Activated T-cell treated with anti-CD3 and anti-CD28 coated beads, Interleukin-2, amount 50 U/mL, for 24 hours (primary cell): ENCODE measurements at regions not wholly inside any gene's neighbourhood (a gene's known extent, or its start where the extent isn't known, plus 50 kb on each side); places are given as distances from the start of the nearest gene placed in this dataset.

Source experiments
- DNase-seq: peaks from one replicate; pipeline ENCODE4 v3.0.0-alpha.2; 2020
- H3K27ac Mint-ChIP-seq: 2 replicates; pipeline ENCODE4 v1.8.0; 2020; ENCODE audit warnings: mild to moderate bottlenecking, mixed read lengths
- H3K27me3 Mint-ChIP-seq: 2 replicates; pipeline ENCODE4 v1.8.0; 2020; ENCODE audit warnings: mixed read lengths
- H3K36me3 Mint-ChIP-seq: 2 replicates; pipeline ENCODE4 v1.8.0; 2020; ENCODE audit warnings: low read depth, mixed read lengths
- H3K4me1 Mint-ChIP-seq: 2 replicates; pipeline ENCODE4 v1.8.0; 2020; ENCODE audit warnings: low read depth, mixed read lengths
- H3K4me3 Mint-ChIP-seq: 2 replicates; pipeline ENCODE4 v1.8.0; 2020; ENCODE audit warnings: mild to moderate bottlenecking, moderate library complexity, mixed read lengths
- H3K9me3 Mint-ChIP-seq: 2 replicates; pipeline ENCODE4 v1.8.0; 2020; ENCODE audit warnings: mixed read lengths

DNA sequence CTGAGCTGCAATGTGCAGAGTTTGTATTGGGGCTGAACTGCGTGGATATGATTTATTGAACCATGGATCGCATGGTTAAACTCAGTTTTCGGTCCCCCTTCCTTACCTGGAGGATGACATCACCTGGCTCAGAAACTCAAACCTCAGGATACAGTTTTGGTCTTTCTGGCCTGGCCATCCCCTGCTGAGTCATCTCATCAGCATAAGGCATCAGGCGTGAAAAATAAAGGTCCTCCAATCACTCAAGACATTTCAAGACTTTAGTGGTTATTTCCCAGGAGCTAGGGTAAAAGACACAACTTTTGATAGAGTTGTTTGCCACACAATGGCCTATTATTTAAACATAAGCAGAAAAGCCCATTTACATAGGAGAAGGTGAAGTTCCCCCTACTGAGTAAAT, 631.1 kb upstream of the TMEM132C start:
- H3K27ac Mint-ChIP-seq: no peak overlapping the region
- DNase-seq: no peak
- no peak overlapping the region for H3K4me3 Mint-ChIP-seq
- H3K4me1 Mint-ChIP-seq: no peaks in the 10 kb centered on the region
- H3K27me3 Mint-ChIP-seq: no peaks in the 10 kb centered on the region
- no peaks in the 10 kb centered on the region for H3K36me3 Mint-ChIP-seq
- no peaks in the 10 kb centered on the region for H3K9me3 Mint-ChIP-seq

DNA sequence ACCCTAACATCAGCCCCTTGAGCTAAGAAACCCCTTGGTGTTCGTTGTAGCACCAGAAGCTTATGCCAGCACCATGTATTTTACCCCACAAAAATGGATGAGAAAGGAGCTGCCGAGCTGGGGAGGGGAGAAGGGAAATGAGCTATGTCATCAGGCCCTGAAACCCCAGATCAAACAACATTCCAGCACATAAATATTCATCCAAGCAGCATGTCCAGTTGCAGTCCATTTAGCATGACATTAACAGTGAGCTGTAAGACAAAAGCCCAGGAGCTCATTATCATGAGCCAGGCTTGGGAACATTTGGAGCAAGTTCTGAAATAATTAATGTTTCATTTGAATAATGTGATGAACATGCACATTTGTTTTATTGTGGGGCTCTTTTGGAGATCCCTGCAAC, 630.1 kb upstream of the TMEM132C start:
- H3K36me3 Mint-ChIP-seq: no peaks in the 10 kb centered on the region
- no peaks in the 10 kb centered on the region for H3K4me1 Mint-ChIP-seq
- DNase-seq: no peak
- no peak overlapping the region for H3K27ac Mint-ChIP-seq
- no peaks in the 10 kb centered on the region for H3K27me3 Mint-ChIP-seq
- H3K4me3 Mint-ChIP-seq: no peak overlapping the region
- no peaks in the 10 kb centered on the region for H3K9me3 Mint-ChIP-seq

DNA sequence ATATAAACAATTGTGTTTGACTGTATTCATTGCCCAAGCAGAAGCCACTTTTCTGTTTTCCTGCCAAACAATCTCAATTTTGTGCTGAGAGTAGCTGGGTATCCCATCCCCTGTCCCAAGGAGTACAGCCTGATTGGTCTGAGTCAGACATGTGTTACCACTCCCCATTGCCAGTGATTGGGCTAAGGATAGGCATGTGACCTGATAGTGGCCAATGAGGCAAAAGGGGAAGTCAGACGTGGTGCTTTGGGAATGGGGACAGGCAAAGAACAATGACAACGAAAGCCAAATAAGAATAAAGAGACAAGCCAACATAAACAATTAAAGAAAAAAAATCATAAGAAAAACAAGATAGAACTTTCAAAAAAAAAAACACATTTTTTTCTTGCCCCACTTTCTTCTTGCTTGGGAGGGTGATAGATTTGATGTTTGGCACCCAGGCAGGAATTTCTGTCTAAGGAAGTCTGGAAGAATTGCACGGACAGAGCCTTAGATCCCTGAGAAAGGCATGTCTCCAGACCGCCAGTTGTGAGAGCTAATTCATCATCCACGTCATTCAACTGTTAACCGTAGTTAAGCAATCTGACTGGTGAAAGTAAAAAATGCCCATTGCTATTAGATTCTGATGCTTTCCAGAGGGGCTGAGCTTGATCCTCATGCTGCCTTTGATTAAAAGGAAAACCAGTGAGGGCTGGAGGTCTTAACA, 626.6 kb upstream of the TMEM132C start:
- Mint-ChIP-seq H3K27ac (no peak overlapping the region), H3K4me1 (no peaks in the 10 kb centered on the region), H3K27me3 (no peaks in the 10 kb centered on the region), H3K4me3 (no peak overlapping the region), H3K9me3 (peaks cover 6% of the 10 kb centered on the region), H3K36me3 (no peaks in the 10 kb centered on the region)
- DNase-seq: no peak

DNA sequence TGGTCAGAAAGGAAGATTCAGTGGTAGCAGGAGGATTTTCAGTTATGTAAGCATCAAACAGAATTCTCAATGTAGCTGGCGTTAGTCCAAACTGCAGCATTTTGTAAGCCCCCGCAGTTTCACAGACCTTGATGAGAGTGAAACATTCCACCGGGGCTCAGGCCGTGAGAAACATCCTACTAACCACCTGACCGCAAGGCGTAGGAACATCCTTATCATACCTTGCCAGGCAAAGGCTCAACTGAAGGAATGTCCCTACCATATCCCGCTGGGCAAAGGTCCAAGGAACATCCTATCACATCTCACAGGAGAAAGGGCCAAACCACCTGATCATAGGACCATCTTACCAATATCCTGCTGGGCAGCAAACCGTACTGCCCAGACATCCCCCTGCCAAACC, 624.8 kb upstream of the TMEM132C start:
- no peaks in the 10 kb centered on the region for H3K36me3 Mint-ChIP-seq
- DNase-seq: no peak
- no peak overlapping the region for H3K4me3 Mint-ChIP-seq
- no peak overlapping the region for H3K27ac Mint-ChIP-seq
- H3K9me3 Mint-ChIP-seq: peaks cover 6% of the 10 kb centered on the region
- H3K4me1 Mint-ChIP-seq: no peaks in the 10 kb centered on the region
- H3K27me3 Mint-ChIP-seq: no peaks in the 10 kb centered on the region

DNA sequence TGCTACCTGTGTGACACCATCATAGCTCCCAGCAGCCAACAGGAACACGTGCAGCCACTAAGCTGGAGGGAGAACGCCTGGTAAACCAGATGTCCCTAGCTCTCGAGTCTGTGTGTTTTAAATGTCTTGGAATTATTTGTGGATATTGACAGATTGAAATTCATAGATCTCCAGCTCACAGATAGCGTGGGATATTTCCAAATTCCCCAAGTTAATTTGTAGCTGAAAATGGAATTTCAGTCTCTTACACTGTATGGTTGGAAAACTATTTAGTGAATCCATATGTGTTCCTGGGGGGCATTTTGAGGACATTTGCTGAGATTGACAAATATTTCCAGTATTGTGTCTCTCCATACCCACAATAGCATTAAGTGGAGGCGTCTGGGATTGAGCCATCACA, 618.6 kb upstream of the TMEM132C start:
- DNase-seq: no peak
- Mint-ChIP-seq H3K36me3 (no peaks in the 10 kb centered on the region), H3K9me3 (peaks cover under 1% of the 10 kb centered on the region), H3K27ac (no peak overlapping the region), H3K27me3 (no peaks in the 10 kb centered on the region), H3K4me3 (no peak overlapping the region), H3K4me1 (no peaks in the 10 kb centered on the region)

DNA sequence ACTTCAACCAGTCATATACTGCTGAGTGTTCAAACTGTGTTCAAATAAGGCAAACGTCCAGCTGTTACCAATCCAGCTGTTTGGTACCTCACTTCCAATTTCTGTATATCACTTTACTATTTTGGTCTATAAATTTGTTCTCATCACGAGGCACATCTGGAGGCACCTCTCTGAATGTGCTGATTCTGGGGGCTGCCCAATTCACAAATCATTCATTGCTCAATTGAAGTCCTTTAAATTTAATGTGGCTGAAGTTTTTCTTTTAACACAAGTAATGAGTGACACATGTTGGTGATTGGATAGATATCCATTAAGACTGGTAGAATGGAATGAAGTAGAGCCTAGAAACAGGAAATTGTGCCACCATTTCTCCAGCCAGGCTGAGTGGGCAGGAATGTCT, 617.0 kb upstream of the TMEM132C start:
- Mint-ChIP-seq H3K27ac (no peak overlapping the region), H3K27me3 (no peaks in the 10 kb centered on the region), H3K4me1 (no peaks in the 10 kb centered on the region)

DNA sequence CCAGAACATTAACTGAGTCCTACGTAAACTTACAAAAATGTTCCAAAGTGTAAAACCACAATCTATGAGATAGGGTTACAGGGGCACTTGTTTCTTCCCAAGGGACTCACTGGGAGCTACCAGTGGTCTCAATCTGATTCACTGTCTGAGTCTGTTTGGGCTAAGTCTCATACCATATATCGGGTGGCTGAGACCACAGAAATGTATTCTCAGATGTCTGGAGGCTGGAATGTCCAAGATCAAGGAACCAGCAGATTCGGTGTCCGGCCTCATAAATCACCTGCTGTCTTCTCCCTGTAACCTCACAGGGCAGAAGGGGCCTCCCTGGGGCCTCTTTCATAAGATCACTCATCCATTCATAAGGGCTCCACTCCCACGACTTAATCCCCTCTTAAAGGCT, 616.3 kb upstream of the TMEM132C start:
- Mint-ChIP-seq H3K9me3 (peaks cover 5% of the 10 kb centered on the region), H3K27ac (no peak overlapping the region), H3K36me3 (no peaks in the 10 kb centered on the region), H3K4me1 (no peaks in the 10 kb centered on the region), H3K27me3 (no peaks in the 10 kb centered on the region), H3K4me3 (no peak overlapping the region)
- DNase-seq: no peak

More for the DNA sequence above, 617.0 kb upstream of the TMEM132C start:
- no peak for DNase-seq
- Mint-ChIP-seq H3K4me3 (no peak overlapping the region), H3K36me3 (no peaks in the 10 kb centered on the region), H3K9me3 (peaks cover 5% of the 10 kb centered on the region)

DNA sequence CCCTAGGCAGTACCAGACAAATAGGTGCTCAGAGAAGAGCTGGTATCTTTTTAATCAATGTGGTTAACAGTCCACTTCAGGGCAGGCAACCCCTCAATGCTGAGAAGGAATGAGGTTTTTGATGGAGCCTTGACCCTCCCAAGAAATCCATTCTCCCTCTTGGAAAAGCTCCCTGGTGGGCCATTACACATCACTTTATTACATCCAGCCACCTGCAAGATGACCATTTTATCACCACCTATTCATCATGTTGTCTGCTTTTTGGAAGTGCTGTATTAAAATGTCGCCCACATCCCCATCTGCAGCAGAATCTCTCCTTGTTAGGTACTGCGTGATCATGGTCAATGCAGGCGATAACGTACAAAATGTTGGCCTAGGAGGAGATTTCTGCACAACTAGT, 614.7 kb upstream of the TMEM132C start:
- Mint-ChIP-seq H3K4me3 (no peak overlapping the region), H3K9me3 (peaks cover 8% of the 10 kb centered on the region), H3K4me1 (no peaks in the 10 kb centered on the region), H3K27ac (no peak overlapping the region), H3K27me3 (no peaks in the 10 kb centered on the region), H3K36me3 (no peaks in the 10 kb centered on the region)
- DNase-seq: no peak

DNA sequence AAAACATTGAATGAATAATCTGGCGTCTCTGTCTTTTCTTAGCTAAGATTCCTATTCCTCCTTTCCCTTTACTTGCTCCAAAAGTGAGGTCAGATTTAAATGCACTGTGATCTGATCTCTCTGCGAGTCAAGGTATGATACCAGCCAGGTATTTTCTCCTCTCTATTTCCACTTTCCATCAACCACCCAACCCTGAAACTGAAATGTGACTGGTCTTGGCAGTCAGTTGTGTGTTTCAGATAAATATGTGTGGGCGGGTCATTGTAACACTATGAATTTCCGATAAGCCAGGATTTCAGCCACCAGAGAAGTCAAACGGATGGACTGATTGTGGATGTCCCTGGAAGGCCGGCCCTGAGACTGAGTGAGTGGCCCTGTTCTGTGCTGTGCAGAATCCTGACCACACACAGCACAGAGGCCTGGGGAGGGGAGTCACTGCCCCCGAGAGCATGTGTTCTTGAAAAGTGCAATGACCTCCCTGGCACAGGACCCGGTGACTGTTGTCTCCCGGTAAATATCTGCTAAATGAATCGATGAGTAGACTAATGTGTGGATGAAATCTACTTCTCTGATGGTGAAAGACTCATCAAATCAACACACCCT, 612.5 kb upstream of the TMEM132C start:
- H3K27ac Mint-ChIP-seq: no peak overlapping the region
- H3K27me3 Mint-ChIP-seq: no peaks in the 10 kb centered on the region
- no peak overlapping the region for H3K4me3 Mint-ChIP-seq
- peaks cover 8% of the 10 kb centered on the region for H3K9me3 Mint-ChIP-seq
- H3K4me1 Mint-ChIP-seq: no peaks in the 10 kb centered on the region
- DNase-seq: no peak
- no peaks in the 10 kb centered on the region for H3K36me3 Mint-ChIP-seq

DNA sequence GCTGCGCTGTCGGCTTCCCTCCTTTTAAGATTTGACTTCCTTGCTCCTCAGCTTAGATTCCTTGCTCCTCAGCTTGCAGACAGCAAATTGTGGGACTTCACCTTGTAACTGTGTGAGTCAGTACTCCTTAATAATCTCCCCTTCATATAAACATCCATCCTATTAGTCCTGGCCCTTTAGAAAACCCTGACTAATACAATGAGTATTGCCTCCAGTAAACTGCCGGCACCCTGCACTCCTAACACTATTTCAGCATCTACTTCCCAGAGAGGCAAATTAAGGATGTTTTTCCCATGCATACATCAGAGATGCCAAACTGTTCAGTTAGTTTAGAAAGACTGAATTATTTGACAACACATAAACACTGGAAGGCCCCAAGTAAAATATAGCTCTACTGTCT, 611.3 kb upstream of the TMEM132C start:
- Mint-ChIP-seq H3K36me3 (no peaks in the 10 kb centered on the region), H3K27me3 (no peaks in the 10 kb centered on the region), H3K4me3 (no peak overlapping the region), H3K27ac (no peak overlapping the region), H3K4me1 (no peaks in the 10 kb centered on the region), H3K9me3 (peaks cover 8% of the 10 kb centered on the region)
- DNase-seq: no peak

DNA sequence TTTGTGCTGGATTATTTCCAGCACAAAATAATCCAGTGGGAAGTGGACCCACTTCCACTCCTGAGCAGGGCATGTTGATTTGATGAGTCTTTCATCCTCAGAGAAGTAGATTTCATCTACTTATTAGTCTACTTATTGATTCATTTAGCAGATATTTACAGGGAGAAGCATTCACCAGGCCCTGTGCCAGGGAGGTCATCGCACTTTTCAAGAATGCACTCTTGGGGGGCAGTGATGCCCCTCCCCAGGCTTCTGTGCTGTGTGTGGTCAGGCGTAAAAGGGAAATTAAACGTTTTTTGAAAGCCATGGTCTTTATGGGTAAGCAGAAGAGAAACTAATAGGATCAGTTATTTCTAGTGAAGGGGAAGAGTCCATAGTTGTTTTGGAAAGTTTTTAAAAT, 610.7 kb upstream of the TMEM132C start:
- Mint-ChIP-seq H3K36me3 (no peaks in the 10 kb centered on the region), H3K9me3 (peaks cover 8% of the 10 kb centered on the region), H3K4me3 (no peak overlapping the region), H3K27me3 (no peaks in the 10 kb centered on the region), H3K4me1 (no peaks in the 10 kb centered on the region), H3K27ac (no peak overlapping the region)
- no peak for DNase-seq

DNA sequence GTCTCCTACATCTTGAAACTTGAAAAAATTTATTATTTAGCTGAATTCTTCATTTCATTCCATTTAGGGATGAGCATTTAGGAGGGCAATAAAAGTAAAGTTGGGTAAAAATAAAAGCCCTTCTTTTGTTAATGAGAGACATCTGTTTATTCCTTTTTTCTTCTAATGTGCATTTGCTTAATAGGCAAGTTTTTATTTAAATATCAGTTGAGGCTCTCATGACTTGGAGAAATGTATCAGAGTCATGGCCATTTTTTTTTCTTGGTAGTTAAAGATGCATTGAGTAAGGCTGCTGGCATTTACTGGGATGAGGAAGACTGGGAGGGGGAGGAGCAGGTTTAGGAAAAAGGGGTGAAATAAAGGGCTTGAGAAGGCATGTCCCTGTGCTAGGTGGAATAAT, 609.9 kb upstream of the TMEM132C start:
- Mint-ChIP-seq H3K27ac (no peak overlapping the region), H3K4me1 (no peaks in the 10 kb centered on the region), H3K36me3 (no peaks in the 10 kb centered on the region), H3K9me3 (peaks cover 8% of the 10 kb centered on the region), H3K4me3 (no peak overlapping the region), H3K27me3 (no peaks in the 10 kb centered on the region)
- DNase-seq: no peak

DNA sequence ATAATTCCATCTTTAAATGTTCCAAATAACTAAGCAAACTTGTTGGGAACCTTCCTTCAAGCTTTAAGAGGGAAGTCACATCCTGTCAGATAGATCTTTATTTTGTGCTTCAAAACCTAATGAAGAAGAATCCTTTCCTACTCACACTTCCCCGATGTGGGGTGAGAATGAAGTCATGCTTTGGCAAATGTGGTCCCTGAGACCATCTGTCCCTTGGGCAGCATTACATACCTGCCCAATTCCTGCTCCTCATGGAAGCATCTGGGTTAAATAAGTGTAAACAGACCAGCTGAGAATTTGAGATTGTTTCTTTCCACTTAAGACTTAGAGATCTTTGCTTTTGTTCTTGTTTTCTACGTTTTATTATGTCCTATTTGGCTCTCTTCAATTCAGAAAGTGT, 606.0 kb upstream of the TMEM132C start:
- no peaks in the 10 kb centered on the region for H3K36me3 Mint-ChIP-seq
- H3K9me3 Mint-ChIP-seq: peaks cover 3% of the 10 kb centered on the region
- no peak overlapping the region for H3K4me3 Mint-ChIP-seq
- H3K4me1 Mint-ChIP-seq: no peaks in the 10 kb centered on the region
- H3K27me3 Mint-ChIP-seq: no peaks in the 10 kb centered on the region
- H3K27ac Mint-ChIP-seq: no peak overlapping the region
- no peak for DNase-seq

DNA sequence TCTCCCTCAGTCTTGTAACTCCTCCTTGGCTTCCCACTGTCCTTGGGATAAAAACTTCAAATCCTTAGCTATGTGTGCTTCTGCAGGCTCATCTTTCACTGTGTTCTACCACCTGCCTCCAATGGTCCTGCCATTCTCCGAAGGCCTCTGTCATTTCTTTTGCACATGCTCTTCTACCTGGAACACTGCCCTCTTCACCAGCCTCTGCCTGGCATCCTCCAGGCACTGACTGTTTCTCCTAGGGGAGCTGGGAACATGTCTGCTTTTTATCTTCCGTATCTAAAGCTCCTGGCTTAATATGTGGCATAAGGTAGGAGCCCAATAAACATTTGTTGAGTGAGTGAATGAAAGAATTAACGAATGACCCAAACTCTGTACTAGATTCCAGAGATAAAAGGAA, 603.3 kb upstream of the TMEM132C start:
- Mint-ChIP-seq H3K27ac (no peak overlapping the region), H3K4me3 (no peak overlapping the region), H3K4me1 (no peaks in the 10 kb centered on the region), H3K9me3 (no peaks in the 10 kb centered on the region), H3K27me3 (no peaks in the 10 kb centered on the region), H3K36me3 (no peaks in the 10 kb centered on the region)
- no peak for DNase-seq

DNA sequence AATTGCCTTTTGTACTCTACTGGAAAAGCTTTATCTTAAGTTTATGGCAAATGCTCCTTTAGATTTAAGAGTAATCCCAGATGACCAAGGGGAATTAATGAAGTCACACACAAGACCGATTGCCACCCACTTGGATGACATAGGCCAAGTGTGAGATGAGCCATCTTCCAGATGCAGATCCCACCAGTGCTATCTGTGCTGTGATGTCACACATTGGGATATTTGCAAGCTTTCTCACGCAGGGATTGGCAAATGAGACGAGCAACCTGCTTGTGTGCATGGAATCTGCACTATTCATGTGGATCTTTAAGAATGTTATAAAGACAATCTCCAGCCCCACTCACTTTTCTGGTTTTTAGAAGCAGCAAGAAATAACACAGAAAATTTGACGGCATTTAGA, 602.1 kb upstream of the TMEM132C start:
- no peaks in the 10 kb centered on the region for H3K4me1 Mint-ChIP-seq
- no peak overlapping the region for H3K4me3 Mint-ChIP-seq
- H3K9me3 Mint-ChIP-seq: no peaks in the 10 kb centered on the region
- H3K27me3 Mint-ChIP-seq: no peaks in the 10 kb centered on the region
- H3K27ac Mint-ChIP-seq: no peak overlapping the region
- DNase-seq: no peak
- H3K36me3 Mint-ChIP-seq: no peaks in the 10 kb centered on the region
